SU-DHL-6 (cell line): ENCODE measurements at regions not wholly inside any gene's neighbourhood (a gene's known extent, or its start where the extent isn't known, plus 50 kb on each side); places are given as distances from the start of the nearest gene placed in this dataset.
"Not testable (repeated sequence)": the region's sequence is repeated elsewhere in the genome, so short reads cannot be mapped to it uniquely, and the experiment has no call there.

Source experiments
- EZH2phosphoT487 ChIP-seq: fragments of 200-600 bp; sonication (generic), shearing (Covaris generic); conservative IDR thresholded peaks from 2 replicates; pipeline ENCODE4 v1.6.1; 2018; ENCODE audit warnings: mild to moderate bottlenecking, antibody characterized with exemption, low read length, moderate library complexity, mixed read lengths
- TF ChIP-seq, protein P1 (sequence below): fragments of 200-600 bp; sonication (generic); IDR thresholded peaks from one replicate; pipeline ENCODE4 v1.5.1; 2017; ENCODE audit warnings: antibody characterized with exemption, mild to moderate bottlenecking, low read length, moderate library complexity; ENCODE audit not compliant: insufficient read depth, poor library complexity, severe bottlenecking

DNA sequence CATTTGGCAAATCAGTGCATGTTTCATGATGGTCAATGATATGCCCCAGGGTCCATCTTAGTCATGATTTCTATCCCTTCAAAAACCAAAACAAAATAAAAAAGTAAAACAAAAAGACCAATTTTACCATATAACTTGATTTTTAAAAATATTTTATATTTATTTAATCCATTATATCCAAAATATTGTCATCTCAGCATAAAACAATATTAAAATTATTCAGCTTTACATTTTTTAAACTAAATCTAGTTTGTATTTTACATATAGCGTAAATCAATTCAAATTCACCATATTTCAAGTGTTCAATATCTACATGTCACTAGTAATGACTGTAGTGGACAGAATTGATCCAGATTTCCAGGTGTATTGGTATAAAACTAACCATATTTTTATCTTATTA, 187.4 kb upstream of the C1QTNF3 start:
- TF ChIP-seq, protein P1, sequence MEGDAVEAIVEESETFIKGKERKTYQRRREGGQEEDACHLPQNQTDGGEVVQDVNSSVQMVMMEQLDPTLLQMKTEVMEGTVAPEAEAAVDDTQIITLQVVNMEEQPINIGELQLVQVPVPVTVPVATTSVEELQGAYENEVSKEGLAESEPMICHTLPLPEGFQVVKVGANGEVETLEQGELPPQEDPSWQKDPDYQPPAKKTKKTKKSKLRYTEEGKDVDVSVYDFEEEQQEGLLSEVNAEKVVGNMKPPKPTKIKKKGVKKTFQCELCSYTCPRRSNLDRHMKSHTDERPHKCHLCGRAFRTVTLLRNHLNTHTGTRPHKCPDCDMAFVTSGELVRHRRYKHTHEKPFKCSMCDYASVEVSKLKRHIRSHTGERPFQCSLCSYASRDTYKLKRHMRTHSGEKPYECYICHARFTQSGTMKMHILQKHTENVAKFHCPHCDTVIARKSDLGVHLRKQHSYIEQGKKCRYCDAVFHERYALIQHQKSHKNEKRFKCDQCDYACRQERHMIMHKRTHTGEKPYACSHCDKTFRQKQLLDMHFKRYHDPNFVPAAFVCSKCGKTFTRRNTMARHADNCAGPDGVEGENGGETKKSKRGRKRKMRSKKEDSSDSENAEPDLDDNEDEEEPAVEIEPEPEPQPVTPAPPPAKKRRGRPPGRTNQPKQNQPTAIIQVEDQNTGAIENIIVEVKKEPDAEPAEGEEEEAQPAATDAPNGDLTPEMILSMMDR: not testable (repeated sequence)
- TF ChIP-seq EZH2phosphoT487: not testable (repeated sequence)
